ENCODE measurements at regions not wholly inside any gene's neighbourhood (a gene's known extent, or its start where the extent isn't known, plus 50 kb on each side); places are given as distances from the start of the nearest gene placed in this dataset.
"Not testable (repeated sequence)": the region's sequence is repeated elsewhere in the genome, so short reads cannot be mapped to it uniquely, and the experiment has no call there.

GRCh38 chr3:105093371-105094252, 273.1 kb upstream of the ALCAM start:
- in situ Hi-C loops (cut with HindIII; ENCODE audit: low sequenced_read_pairs), result no loop called here

- in situ Hi-C loops (cut with HindIII; ENCODE audit: low sequenced_read_pairs), result no loop called here
These were observed 272.1 kb upstream of the ALCAM start for GRCh38 chr3:105094588-105094987.

- in situ Hi-C loops (cut with HindIII; ENCODE audit: low sequenced_read_pairs), result no loop called here
These were observed 270.6 kb upstream of the ALCAM start for GRCh38 chr3:105096071-105096470.

GRCh38 chr3:105101603-105102002, 265.1 kb upstream of the ALCAM start:
- in situ Hi-C loops (cut with HindIII; ENCODE audit: low sequenced_read_pairs), result no loop called here

GRCh38 chr3:105103139-105103538, 263.6 kb upstream of the ALCAM start:
- in situ Hi-C loops (cut with HindIII; ENCODE audit: low sequenced_read_pairs), result no loop called here

GRCh38 chr3:105108823-105109222, 257.9 kb upstream of the ALCAM start:
- in situ Hi-C loops (cut with HindIII; ENCODE audit: low sequenced_read_pairs), result no loop called here

- in situ Hi-C loops (cut with HindIII; ENCODE audit: low sequenced_read_pairs), result no loop called here
These were observed 247.8 kb upstream of the ALCAM start for GRCh38 chr3:105118905-105119304.

GRCh38 chr3:105119801-105120340, 246.8 kb upstream of the ALCAM start:
- in situ Hi-C loops (cut with HindIII; ENCODE audit: low sequenced_read_pairs), result no loop called here

- in situ Hi-C loops (cut with HindIII; ENCODE audit: low sequenced_read_pairs), result no loop called here
These were observed 235.8 kb upstream of the ALCAM start for GRCh38 chr3:105130911-105131310.

- in situ Hi-C loops (cut with HindIII; ENCODE audit: low sequenced_read_pairs), result no loop called here
These were observed 228.8 kb upstream of the ALCAM start for GRCh38 chr3:105137911-105138310.

- in situ Hi-C loops (cut with HindIII; ENCODE audit: low sequenced_read_pairs), result no loop called here
These were observed 226.7 kb upstream of the ALCAM start for GRCh38 chr3:105139881-105140560.

GRCh38 chr3:105140899-105141367, 225.8 kb upstream of the ALCAM start:
- in situ Hi-C loops (cut with HindIII; ENCODE audit: low sequenced_read_pairs), result no loop called here

GRCh38 chr3:105144837-105145236, 221.9 kb upstream of the ALCAM start:
- in situ Hi-C loops (cut with HindIII; ENCODE audit: low sequenced_read_pairs), result no loop called here

- in situ Hi-C loops (cut with HindIII; ENCODE audit: low sequenced_read_pairs), result no loop called here
These were observed 221.2 kb upstream of the ALCAM start for GRCh38 chr3:105145511-105145910.

- in situ Hi-C loops (cut with HindIII; ENCODE audit: low sequenced_read_pairs), result not testable (repeated sequence)
These were observed 217.5 kb upstream of the ALCAM start for GRCh38 chr3:105149197-105149596.

GRCh38 chr3:105152987-105153386, 213.7 kb upstream of the ALCAM start:
- in situ Hi-C loops (cut with HindIII; ENCODE audit: low sequenced_read_pairs), result no loop called here

GRCh38 chr3:105154692-105155091, 212.0 kb upstream of the ALCAM start:
- in situ Hi-C loops (cut with HindIII; ENCODE audit: low sequenced_read_pairs), result no loop called here

GRCh38 chr3:105157067-105157765, 209.5 kb upstream of the ALCAM start:
- in situ Hi-C loops (cut with HindIII; ENCODE audit: low sequenced_read_pairs), result no loop called here

GRCh38 chr3:105157766-105158085, 209.0 kb upstream of the ALCAM start:
- in situ Hi-C loops (cut with HindIII; ENCODE audit: low sequenced_read_pairs), result no loop called here

- in situ Hi-C loops (cut with HindIII; ENCODE audit: low sequenced_read_pairs), result no loop called here
These were observed 208.4 kb upstream of the ALCAM start for GRCh38 chr3:105158286-105158685.

- in situ Hi-C loops (cut with HindIII; ENCODE audit: low sequenced_read_pairs), result no loop called here
These were observed 204.3 kb upstream of the ALCAM start for GRCh38 chr3:105162448-105162847.

Measured in endothelial cell of hepatic sinusoid (primary cell).